ENCODE measurements at regions not wholly inside any gene's neighbourhood (a gene's known extent, or its start where the extent isn't known, plus 50 kb on each side); places are given as distances from the start of the nearest gene placed in this dataset.
A peak's percentile ranks its signal among the peaks of the same experiment; 100 is the strongest.

- DNase-seq (ENCODE audit: low spot score), result no peak
- Mint-ChIP-seq H3K4me3 (no peak overlapping the region), H3K4me1 (peaks cover 22% of the 10 kb centered on the region), H3K36me3 (no peaks in the 10 kb centered on the region), H3K27me3 (ENCODE audit: low read depth) (no peaks in the 10 kb centered on the region; the same call in 1 of the 2 replicates), H3K9me3 (no peaks in the 10 kb centered on the region), H3K27ac (no peak overlapping the region)
- peak; percentile 78 for ATAC-seq
- TF ChIP-seq IRF2 (CRISPR knock-in tag; IDR thresholded peaks at IDR 0.05; ENCODE audit: borderline replicate concordance, low read depth) (no peak), GRHL2 (CRISPR knock-in tag; IDR thresholded peaks at IDR 0.05; ENCODE audit: insufficient replicate concordance, severe bottlenecking) (no peak), ZNF138 (CRISPR knock-in tag; conservative IDR thresholded peaks at IDR 0.05) (no peak)
- ChIA-PET CTCF (interaction anchor here (0.8 to 1.5 kb wide), 2 partner anchors 111 to 148 kb away, joined by 3 to 4 read pairs; no protein-coding TSS in a partner anchor), POLR2A (interaction anchor here (0.6 kb wide), 1 partner anchor 22 kb away, joined by 3 read pairs; no protein-coding TSS in a partner anchor)
These were observed 76.4 kb upstream of the MLN start for GRCh38 chr6:33880104-33880678.

GRCh38 chr6:33878562-33878961, 74.8 kb upstream of the MLN start:
- Mint-ChIP-seq H3K27ac (no peak overlapping the region), H3K4me1 (peaks cover 22% of the 10 kb centered on the region), H3K36me3 (no peaks in the 10 kb centered on the region), H3K9me3 (no peaks in the 10 kb centered on the region), H3K4me3 (no peak overlapping the region), H3K27me3 (ENCODE audit: low read depth) (no peaks in the 10 kb centered on the region; the same call in 1 of the 2 replicates)
- POLR2A ChIA-PET, result no interaction called here
- CTCF ChIA-PET, result interaction anchor here (1.0 to 1.3 kb wide), 2 partner anchors 107 to 176 kb away, joined by 3 to 7 read pairs; no protein-coding TSS in a partner anchor
- TF ChIP-seq PRRX2 (CRISPR knock-in tag; IDR thresholded peaks at IDR 0.05), result no peak
- TF ChIP-seq TEAD1 (CRISPR knock-in tag; IDR thresholded peaks at IDR 0.05), result no peak
- no peak for TF ChIP-seq FOXP1 (CRISPR knock-in tag; IDR thresholded peaks at IDR 0.05; ENCODE audit: borderline replicate concordance)
- TF ChIP-seq, protein P1, sequence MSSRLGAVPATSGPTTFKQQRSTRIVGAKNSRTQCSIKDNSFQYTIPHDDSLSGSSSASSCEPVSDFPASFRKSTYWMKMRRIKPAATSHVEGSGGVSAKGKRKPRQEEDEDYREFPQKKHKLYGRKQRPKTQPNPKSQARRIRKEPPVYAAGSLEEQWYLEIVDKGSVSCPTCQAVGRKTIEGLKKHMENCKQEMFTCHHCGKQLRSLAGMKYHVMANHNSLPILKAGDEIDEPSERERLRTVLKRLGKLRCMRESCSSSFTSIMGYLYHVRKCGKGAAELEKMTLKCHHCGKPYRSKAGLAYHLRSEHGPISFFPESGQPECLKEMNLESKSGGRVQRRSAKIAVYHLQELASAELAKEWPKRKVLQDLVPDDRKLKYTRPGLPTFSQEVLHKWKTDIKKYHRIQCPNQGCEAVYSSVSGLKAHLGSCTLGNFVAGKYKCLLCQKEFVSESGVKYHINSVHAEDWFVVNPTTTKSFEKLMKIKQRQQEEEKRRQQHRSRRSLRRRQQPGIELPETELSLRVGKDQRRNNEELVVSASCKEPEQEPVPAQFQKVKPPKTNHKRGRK (CRISPR knock-in tag; IDR thresholded peaks at IDR 0.05; ENCODE audit: borderline replicate concordance), result no peak
- TF ChIP-seq ZNF423 (CRISPR knock-in tag; IDR thresholded peaks at IDR 0.05), result no peak
- TF ChIP-seq FOXJ3 (CRISPR knock-in tag; IDR thresholded peaks at IDR 0.05; ENCODE audit: borderline replicate concordance), result no peak
- TF ChIP-seq, protein P2, sequence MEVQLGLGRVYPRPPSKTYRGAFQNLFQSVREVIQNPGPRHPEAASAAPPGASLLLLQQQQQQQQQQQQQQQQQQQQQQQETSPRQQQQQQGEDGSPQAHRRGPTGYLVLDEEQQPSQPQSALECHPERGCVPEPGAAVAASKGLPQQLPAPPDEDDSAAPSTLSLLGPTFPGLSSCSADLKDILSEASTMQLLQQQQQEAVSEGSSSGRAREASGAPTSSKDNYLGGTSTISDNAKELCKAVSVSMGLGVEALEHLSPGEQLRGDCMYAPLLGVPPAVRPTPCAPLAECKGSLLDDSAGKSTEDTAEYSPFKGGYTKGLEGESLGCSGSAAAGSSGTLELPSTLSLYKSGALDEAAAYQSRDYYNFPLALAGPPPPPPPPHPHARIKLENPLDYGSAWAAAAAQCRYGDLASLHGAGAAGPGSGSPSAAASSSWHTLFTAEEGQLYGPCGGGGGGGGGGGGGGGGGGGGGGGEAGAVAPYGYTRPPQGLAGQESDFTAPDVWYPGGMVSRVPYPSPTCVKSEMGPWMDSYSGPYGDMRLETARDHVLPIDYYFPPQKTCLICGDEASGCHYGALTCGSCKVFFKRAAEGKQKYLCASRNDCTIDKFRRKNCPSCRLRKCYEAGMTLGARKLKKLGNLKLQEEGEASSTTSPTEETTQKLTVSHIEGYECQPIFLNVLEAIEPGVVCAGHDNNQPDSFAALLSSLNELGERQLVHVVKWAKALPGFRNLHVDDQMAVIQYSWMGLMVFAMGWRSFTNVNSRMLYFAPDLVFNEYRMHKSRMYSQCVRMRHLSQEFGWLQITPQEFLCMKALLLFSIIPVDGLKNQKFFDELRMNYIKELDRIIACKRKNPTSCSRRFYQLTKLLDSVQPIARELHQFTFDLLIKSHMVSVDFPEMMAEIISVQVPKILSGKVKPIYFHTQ (CRISPR knock-in tag; IDR thresholded peaks at IDR 0.05), result no peak
- no peak for TF ChIP-seq ZNF281 (CRISPR knock-in tag; IDR thresholded peaks at IDR 0.05)
- TF ChIP-seq MXD4 (CRISPR knock-in tag; IDR thresholded peaks at IDR 0.05; ENCODE audit: borderline replicate concordance), result no peak
- no peak for TF ChIP-seq MYBL2 (CRISPR knock-in tag; IDR thresholded peaks at IDR 0.05)
- no peak for TF ChIP-seq E2F1 (CRISPR knock-in tag; IDR thresholded peaks at IDR 0.05)
- no peak for ATAC-seq
- DNase-seq (ENCODE audit: low spot score), result no peak
